GM20000 (cell line): ENCODE measurements at regions not wholly inside any gene's neighbourhood (a gene's known extent, or its start where the extent isn't known, plus 50 kb on each side); places are given as distances from the start of the nearest gene placed in this dataset.
A peak's percentile ranks its signal among the peaks of the same experiment; 100 is the strongest.

Experiments
- DNase-seq: peaks from one replicate; pipeline ENCODE4 v3.0.0; 2012; ENCODE audit warnings: low spot score
- TF ChIP-seq, protein P1 (sequence below): IDR thresholded peaks from 2 replicates; pipeline ENCODE4 v1.5.1; 2012; ENCODE audit warnings: mild to moderate bottlenecking, control low read depth; ENCODE audit errors: extremely low read depth, missing control alignments

DNA sequence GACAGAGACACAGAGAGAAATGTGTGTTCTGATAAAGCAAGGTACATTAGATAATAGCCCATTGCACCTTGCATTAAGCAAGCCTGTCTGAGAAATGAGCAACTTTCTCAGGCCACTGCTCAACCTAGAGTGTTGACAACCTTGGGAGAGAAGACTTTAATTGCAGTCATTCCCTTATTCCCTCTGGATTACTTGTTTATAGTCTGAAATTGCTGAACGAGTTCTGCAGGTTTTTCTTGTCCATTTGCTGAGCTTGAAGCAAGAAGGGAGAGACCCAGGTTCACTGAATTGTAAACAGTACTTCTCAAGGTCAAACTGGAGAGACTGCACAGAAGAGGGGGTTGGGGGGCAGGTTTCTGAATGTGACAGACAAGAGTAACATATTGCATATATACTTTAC lies 159.4 kb upstream of the PLEKHG7 start:
- no peak for DNase-seq
- TF ChIP-seq, protein P1, sequence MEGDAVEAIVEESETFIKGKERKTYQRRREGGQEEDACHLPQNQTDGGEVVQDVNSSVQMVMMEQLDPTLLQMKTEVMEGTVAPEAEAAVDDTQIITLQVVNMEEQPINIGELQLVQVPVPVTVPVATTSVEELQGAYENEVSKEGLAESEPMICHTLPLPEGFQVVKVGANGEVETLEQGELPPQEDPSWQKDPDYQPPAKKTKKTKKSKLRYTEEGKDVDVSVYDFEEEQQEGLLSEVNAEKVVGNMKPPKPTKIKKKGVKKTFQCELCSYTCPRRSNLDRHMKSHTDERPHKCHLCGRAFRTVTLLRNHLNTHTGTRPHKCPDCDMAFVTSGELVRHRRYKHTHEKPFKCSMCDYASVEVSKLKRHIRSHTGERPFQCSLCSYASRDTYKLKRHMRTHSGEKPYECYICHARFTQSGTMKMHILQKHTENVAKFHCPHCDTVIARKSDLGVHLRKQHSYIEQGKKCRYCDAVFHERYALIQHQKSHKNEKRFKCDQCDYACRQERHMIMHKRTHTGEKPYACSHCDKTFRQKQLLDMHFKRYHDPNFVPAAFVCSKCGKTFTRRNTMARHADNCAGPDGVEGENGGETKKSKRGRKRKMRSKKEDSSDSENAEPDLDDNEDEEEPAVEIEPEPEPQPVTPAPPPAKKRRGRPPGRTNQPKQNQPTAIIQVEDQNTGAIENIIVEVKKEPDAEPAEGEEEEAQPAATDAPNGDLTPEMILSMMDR = no peak

DNA sequence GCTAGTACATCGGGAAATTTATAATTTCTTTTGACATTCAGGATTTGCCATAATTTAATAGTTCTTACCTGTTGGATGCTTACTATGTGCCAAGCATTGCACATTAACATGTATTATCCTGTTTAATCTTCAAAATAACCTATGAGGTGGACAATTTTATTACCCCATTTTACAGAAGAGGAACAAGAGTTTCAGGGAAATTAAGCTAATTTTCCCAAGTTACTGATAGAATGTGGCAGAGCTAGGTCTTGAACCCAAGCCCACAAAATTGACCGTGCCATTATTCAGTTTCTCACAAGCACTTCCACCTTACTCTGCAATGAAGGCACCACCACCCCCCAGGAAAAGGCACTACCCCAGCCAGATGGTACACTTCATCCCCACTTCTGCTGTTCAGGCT lies 161.1 kb upstream of the PLEKHG7 start:
- DNase-seq = no peak
- TF ChIP-seq, protein P1 = no peak

GRCh38 chr12:92540782-92541423 lies 161.9 kb upstream of the PLEKHG7 start:
- no peak for DNase-seq
- TF ChIP-seq, protein P1 = no peak

DNA sequence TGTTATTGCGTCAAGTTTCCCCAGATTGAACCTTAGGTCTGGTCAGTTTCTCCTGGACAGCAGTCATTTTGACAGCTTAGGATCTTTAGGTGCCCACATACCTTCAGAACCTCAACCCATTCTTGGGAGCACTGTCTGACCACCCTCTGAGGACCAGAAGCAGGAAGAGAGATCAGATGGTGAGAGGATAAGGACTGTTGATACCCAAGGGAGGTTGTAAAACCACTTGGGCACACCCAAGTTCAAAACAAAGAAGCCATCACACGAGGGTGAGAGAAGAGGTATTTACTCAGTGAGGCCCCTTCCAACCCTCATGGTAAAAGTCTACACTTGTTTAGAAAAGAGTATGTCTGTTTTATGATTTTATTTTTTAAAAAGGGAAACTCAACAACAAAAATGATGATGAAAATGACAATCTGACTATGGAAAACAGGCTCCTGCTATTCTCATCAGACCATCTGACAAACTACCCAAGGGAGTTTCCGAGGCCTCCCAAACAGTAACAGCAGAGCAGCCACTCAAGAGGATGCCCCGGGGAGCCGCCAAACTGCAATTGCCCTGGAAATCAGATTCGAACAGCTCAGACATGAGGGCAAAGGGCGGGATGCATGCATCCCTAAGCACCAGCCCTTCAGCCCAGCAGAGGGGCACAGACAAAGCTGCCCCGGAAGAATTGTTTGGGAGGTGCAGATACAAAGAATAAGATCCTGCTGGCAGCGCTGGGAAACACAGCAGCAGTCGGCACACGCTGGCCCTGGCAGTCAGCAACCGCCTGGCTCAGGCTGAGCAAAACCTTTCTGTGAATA lies 162.6 kb upstream of the PLEKHG7 start:
- TF ChIP-seq, protein P1 = no peak
- DNase-seq = no peak

- peak; percentile 53 for DNase-seq
Measured at GRCh38 chr12:92539110-92539749, 163.6 kb upstream of the PLEKHG7 start.

GRCh38 chr12:92537290-92537960 lies 165.4 kb upstream of the PLEKHG7 start:
- TF ChIP-seq, protein P1 = no peak
- DNase-seq = no peak

More at GRCh38 chr12:92539110-92539749, 163.6 kb upstream of the PLEKHG7 start:
- TF ChIP-seq, protein P1 = no peak
